ENCODE measurements at regions not wholly inside any gene's neighbourhood (a gene's known extent, or its start where the extent isn't known, plus 50 kb on each side); places are given as distances from the start of the nearest gene placed in this dataset. TPM values are rescaled to one million over a fixed set of nuclear protein-coding genes. Genes with fewer than 3 reads are reported as not detected.
"Not testable (repeated sequence)": the region's sequence is repeated elsewhere in the genome, so short reads cannot be mapped to it uniquely, and the experiment has no call there.

DNA sequence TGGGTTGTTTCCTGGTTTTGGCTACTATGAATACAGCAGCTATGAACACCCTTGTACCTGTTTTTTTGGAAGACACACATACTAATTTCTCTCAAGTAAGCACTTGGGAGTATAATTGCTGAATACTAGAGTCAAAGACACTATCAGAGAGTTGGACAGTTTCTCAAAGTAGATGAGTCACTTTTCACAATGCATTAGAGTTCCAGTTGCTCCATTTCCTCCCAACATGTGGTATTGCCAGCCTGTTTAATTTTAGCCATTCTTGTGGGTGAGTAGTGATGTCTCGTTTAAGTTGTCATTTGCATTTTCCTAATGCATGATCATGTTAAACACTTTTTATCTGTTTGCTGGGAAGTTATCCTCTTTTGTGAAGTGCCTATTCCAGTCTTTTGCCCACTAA lies 81.6 kb upstream of the GDNF start:
- peak; percentile 52 for DNase-seq (ENCODE audit: low read depth)

DNA sequence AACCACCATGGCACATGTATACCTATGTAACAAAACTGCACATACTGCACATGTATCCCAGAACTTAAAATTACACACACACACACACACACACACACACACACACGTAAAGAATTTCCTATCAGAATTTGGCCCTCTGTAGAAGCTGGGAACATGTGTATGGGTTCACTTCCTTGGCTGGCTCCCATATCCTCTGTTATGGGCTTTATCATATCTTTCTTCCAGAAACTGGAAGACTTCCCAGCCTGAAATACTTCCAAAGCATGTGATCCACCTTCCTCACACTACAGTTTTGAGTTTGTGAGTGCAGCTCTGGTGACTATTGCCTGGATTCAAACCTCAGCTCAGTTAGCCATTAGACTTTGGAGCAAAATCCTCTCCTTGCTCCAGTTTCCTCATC lies 78.6 kb upstream of the GDNF start:
- DNase-seq (ENCODE audit: low read depth) = no peak

DNA sequence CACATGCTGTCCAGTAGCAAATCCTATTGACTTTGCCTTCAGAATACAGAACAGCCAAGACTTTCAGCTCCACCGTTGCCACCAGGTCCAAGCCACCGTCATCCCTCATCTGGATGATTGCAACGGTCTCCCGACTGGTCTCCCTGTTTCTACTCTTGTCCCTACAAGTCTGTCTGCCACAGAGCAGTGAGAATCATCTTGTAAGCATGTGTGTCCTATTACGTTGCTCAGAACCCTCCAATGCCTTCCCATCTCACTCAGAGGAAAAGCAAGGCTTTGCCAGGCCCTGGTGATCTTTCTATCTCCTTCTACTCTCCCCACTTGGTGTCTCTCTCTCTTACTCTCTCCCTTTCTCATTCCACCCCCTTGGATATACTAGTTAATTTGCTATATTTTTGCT lies 76.7 kb upstream of the GDNF start:
- DNase-seq (ENCODE audit: low read depth) = no peak

DNA sequence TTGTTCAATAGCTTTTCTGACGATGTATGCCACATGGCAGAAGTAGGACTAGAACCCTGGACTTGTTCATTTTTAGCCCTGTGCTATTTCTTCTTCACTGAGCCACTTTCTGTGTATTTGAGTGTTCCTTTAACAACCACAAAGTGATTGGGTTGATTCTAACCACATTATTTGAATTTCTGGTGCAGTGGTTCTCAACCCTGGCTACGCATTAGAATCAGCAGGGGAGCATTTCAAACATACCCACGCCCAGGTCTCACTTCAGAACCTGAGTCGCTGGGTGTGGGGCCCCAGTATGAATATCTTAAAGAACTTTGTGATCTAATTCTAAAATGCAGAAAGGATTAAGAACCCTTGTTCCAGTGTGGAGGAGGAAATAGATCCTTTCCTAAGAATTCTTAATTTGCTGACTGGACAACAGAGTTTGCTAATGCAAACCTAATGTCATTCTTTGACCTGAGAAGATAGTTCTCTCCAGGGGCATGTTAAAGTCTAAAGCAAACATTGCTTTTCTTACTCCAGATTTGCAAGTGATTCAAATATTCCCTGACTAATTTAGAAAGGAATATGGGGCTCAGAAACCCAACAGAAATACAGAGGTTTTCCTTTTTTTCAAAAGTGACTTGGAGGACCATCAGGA lies 75.4 kb upstream of the GDNF start:
- DNase-seq (ENCODE audit: low read depth) = no peak

DNA sequence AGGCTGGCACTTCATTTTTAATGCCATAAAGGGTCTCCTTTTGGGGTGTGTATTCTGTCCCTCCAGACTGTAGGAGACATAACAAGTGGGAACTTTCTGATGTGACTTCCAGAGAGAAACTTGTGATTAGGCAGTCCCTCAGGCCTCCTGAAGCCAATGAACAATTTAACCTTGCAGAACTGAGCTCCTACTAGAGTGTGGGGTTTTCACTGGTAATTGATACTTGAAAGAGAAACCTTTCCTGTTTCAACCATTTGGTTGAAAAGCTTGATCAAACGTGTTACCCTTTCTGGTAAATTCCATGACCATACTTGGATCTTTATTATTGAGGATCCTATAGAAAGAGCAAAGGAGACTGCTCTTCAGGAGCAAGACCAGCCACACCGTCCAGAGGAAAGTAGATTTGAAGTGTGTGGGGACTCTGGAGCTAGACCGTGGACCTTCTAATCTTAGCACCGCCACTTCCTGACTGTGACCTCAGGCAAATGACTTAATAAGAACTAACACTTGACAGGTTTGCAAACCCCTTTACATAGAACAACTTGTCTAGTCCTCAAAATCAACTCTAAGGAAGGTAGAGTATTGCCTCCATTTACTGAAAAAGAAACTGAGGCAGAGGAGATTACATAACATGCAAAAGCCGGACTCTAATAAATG lies 69.9 kb upstream of the GDNF start:
- not testable (repeated sequence) for DNase-seq (ENCODE audit: low read depth)

DNA sequence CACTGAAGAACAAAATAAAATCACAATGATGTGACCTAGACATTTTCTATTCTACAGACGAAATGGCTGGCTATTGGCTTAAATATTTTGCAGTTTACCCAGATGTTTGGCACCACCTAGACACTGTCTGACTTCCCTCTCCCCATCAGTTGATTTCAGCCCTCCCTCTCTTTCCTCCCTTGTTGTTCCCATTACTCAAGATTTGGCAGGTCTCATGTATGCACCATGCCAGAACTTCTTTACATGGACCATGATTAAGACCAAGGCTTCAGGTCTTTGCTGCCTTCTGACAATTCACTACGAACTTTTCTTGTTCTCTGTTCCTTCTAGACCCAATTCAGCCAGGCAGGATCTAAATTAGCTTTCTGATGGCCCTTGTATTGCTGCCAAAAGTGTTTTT lies 66.6 kb upstream of the GDNF start:
- no peak for DNase-seq (ENCODE audit: low read depth)

DNA sequence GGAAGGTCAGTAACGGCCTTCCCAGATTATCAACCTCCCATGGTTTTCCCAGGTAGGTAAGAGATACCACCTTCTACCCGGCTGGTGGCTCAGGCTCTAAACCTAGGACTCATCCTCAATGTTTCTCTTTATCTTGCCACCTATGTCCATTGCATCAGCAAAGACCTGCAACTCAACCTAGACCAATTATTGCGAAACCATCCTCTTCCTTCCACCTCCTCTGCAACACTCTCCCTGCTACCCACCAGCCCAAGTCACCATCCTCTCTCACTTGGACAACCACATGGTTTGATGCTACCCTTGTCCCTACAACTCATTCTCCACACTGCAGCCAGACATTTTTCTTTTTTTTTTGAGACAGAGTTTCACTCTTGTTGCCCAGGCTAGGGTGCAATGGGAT lies 65.4 kb upstream of the GDNF start:
- no peak for DNase-seq (ENCODE audit: low read depth)

DNA sequence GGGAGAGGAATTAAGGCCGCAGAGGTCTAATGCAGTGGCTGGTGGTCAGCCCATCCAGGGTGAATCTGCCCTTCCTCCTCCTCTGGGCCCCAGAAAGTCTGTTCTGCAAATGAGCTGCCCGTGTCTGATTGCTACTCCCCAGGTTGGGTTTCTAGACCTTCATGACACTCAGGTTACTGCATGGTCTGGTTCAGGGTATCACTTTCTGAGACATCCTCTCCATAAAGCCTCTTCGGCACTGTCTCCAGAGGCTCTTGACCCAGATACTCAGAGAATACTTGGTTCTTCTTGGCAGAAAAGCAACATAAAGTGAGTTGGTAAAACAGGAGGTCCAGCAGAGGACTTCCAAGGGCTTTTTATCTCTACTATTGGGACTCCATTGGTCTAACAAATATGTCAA lies 62.5 kb upstream of the GDNF start:
- DNase-seq (ENCODE audit: low read depth) = no peak

DNA sequence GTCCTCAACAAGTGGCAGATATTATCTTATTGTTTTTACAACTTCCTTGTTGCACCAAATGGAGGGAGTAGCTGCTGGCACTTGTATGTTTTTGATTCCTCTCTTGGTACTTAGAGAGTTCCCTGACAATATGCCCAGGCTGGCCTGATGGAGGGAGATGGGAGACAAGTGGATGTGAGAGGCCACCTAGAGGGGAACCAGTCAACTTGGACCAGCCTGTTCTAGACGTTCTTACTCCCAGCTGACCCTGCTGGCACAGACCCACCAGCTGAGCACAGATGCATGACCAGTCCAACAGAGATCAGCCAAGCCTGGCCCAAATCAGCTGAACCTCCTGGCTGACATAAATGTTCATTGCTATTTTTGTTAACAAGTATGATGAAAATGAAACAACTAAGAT lies 60.9 kb upstream of the GDNF start:
- peak; percentile 54 for DNase-seq (ENCODE audit: low read depth)

DNA sequence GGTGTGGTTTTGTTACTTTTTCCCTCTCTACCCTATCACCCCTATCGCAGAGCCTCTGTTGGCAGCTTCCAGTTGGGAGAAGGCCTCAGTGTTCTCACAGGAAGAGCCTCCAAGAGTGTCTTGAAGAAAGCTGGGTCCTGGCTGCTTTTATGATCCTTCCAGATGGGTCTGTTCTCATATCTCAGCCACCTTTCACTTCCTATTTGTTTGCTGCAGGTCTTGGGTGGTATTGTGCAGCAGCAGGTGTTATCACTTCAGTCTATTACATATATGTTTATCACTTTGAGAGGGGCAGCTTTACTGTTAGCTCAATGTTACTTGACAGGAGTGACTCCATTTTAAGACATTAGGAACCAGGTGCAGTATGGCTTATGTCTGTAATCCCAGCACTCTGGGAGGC lies 59.2 kb upstream of the GDNF start:
- no peak for DNase-seq (ENCODE audit: low read depth)

DNA sequence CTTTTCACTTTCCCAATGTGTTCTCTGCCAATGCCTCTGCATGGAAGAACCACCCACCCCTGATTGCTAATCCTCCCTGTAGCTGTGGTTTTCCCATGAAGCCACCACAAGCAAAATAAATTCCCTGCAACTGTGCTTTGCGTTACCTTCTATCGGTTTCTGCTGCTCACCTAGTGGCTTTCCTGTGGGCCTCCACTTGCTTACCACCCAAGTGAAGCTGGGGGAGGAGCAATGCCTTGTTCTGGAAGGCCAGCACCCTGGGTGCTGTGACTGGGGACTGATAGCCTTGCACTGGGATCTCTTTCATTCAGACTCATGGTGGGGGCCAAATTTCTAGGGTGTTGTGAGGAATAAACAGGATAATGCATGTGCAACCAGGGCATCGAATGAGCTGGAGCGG lies 56.3 kb upstream of the GDNF start:
- no peak for DNase-seq (ENCODE audit: low read depth)

DNA sequence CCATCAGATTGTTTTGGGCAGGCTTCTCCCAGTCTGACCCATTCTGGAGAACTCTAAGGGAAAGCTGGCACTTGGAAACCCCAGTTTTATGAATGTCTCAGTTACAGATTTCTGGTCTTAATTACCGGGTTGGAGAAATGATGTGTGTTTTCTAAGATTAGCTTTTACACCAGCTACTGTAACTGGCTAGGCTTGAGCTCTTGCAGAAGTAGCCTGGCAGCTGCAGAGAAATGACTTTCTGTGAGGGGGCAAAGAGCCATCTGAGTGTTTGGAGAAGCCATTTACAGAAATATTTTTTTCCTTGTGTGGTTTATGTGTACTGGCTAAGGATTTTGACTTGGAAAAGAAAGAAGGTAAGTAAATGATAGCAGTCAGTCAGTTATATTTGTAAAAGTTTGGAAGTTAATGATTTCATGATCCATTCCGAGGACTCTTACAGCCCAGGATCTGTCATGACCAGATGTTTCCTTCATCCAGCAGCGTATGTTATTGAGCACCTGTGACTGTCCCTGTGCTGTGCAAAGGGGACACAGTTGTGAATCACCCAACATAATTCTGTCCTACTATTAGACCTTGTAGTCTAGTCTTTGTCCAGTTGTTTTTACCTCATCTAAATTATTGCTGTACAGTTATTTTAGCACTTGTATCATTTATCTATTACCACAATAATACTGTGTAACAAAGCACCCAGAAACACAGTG lies 53.7 kb upstream of the GDNF start:
- DNase-seq (ENCODE audit: low read depth) = no peak

DNA sequence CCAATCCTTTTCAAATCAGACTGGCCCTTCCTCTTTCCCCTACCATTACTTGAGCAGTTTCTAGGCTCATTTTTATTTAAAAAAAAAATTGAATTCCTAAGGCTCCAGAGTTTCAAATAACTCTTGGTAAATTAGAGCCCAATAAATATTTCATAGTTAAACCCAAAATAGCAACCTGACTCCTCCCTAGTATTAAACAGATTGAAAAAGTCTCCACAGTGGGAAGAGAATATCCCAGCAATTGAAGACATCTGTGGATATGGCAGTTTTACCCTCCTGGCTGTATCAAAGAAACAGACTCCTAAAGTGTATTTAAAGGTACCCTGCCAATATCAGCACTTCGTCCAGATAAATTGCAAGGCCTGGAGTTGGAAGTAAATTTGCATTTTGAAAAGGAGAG lies 52.7 kb upstream of the GDNF start:
- DNase-seq (ENCODE audit: low read depth) = no peak

DNA sequence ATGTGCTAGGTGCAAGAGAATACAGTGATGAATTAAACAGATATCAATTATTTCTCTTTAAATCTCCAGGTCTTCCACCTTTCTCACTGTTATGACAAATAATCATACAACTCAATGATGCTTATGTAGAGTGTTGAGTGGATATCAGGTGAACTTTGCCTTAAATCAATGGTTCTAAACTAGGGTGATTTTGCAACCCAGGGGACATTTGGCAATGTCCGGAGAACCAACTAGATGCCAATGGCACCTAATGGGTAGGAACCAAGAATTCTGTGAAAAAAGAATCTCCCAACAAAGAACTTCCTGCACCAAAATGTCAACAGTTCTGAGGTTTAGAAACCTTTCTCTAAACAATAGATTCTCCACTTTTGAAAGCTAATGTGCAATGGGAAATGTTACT lies 52.0 kb upstream of the GDNF start:
- DNase-seq (ENCODE audit: low read depth) = no peak

DNA sequence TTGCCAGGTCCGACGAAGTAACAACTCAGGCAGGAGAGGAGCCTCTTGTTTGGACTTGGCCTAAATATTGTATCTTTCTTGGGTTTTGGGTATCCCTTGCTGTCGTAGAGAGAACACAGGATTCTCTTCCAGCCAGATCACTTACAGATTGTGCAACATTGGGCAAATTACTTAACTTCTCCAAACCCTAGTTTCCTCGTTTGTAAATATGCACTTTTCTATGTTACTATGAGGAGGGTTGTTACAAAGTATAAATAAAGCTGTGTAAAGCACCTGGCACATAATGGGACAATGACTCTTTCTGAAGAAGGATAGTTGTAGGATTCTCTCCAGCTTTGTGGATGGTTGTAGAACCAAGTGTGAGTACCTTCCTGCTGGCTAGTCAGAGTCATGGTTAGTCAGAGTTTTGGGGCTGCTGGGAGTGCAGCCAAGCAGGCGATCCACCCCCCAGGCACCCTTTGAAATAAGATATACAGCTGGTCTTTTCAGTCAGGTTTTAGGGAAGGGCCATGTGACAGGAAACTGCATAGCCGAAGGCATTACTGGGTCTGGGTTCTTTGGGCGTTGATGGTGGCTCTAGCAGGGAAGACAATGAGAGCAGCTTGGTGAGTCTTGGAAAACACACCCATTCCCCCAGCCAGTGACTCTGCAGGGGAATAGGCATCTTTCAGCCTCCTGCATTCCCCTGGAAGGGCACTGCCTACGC lies 49.9 kb upstream of the GDNF start:
- peak; percentile 97 for DNase-seq (ENCODE audit: low read depth)

Small RNAs in the stretch of these regions (small RNA-seq; reads per million reads assigned to genes)
- not detected for gene LINC02110
